DND-41 (cell line): ENCODE measurements at regions not wholly inside any gene's neighbourhood (a gene's known extent, or its start where the extent isn't known, plus 50 kb on each side); places are given as distances from the start of the nearest gene placed in this dataset.

Experiments
- EZH2 ChIP-seq: IDR thresholded peaks from 3 replicates; pipeline ENCODE4 v1.6.1; 2012; ENCODE audit warnings: borderline replicate concordance, low read depth, mild to moderate bottlenecking, moderate library complexity, low read length, inconsistent platforms; ENCODE audit not compliant: severe bottlenecking
- TF ChIP-seq, protein P1 (sequence below): IDR thresholded peaks from 2 replicates; pipeline ENCODE4 v1.5.1; 2012; ENCODE audit warnings: borderline replicate concordance, low read length, moderate library complexity, mild to moderate bottlenecking; ENCODE audit not compliant: poor library complexity, severe bottlenecking; ENCODE audit errors: extremely low read depth

DNA sequence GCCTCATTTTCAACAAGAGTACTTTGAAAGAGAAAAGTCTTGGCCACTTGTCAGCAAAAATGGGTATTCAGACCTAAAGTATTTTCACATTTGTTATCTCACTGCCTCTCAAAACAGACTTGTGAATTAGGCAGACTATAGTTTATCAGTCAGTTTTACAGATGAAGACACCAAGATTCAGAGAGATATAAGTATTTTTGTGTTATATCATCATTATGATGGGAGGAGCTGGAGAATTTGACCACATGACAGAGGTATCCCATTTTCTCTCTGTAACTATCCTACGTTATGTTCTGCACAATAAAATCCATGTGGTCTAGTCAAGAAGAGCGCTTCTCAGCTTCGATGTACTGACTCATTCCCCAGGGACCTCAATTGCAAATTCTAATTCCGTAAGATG lies 213.7 kb downstream of the MYCN start:
- TF ChIP-seq, protein P1, sequence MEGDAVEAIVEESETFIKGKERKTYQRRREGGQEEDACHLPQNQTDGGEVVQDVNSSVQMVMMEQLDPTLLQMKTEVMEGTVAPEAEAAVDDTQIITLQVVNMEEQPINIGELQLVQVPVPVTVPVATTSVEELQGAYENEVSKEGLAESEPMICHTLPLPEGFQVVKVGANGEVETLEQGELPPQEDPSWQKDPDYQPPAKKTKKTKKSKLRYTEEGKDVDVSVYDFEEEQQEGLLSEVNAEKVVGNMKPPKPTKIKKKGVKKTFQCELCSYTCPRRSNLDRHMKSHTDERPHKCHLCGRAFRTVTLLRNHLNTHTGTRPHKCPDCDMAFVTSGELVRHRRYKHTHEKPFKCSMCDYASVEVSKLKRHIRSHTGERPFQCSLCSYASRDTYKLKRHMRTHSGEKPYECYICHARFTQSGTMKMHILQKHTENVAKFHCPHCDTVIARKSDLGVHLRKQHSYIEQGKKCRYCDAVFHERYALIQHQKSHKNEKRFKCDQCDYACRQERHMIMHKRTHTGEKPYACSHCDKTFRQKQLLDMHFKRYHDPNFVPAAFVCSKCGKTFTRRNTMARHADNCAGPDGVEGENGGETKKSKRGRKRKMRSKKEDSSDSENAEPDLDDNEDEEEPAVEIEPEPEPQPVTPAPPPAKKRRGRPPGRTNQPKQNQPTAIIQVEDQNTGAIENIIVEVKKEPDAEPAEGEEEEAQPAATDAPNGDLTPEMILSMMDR, result no peak
- no peak for TF ChIP-seq EZH2
